ENCODE measurements at regions not wholly inside any gene's neighbourhood (a gene's known extent, or its start where the extent isn't known, plus 50 kb on each side); places are given as distances from the start of the nearest gene placed in this dataset.

DNA sequence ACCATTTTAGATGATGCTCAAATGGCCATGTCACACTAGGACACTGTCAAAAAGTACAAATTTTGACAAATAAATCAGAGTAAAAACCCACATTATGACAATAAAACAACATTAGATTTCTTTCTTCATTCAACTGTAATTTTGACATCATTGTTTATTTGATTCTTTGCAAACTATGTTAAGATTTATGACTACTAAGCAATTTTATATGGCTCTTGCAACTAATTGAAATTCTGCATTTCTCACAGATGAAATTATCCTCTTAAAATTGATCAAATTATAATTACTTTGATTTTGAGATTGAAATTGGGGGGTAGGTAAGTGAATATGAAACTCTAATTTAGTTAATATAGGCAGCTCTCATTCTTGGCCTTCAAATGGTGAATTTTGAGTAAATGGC, 59.8 kb downstream of the ATOH1 start:
- TF ChIP-seq MAFK (conservative IDR thresholded peaks at IDR 0.05 in 1 of 2, IDR thresholded peaks at IDR 0.05 in 1 of 2; ENCODE audit: low read length in 2 of 2) = peak; percentile 45 to 63; a peak in 3 of 4 replicates
- TF ChIP-seq, protein P1, sequence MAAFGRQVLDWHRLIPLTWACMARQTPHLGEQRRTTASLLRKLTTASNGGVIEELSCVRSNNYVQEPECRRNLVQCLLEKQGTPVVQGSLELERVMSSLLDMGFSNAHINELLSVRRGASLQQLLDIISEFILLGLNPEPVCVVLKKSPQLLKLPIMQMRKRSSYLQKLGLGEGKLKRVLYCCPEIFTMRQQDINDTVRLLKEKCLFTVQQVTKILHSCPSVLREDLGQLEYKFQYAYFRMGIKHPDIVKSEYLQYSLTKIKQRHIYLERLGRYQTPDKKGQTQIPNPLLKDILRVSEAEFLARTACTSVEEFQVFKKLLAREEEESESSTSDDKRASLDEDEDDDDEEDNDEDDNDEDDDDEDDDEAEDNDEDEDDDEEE (CRISPR knock-in tag; IDR thresholded peaks at IDR 0.05) = no peak
- TF ChIP-seq FOSL1 (CRISPR knock-in tag; IDR thresholded peaks at IDR 0.05; ENCODE audit: borderline replicate concordance) = no peak
- TF ChIP-seq, protein P2, sequence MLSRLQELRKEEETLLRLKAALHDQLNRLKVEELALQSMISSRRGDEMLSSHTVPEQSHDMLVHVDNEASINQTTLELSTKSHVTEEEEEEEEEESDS (CRISPR knock-in tag; IDR thresholded peaks at IDR 0.05; ENCODE audit: borderline replicate concordance) = no peak
- TF ChIP-seq MZF1 (CRISPR knock-in tag; IDR thresholded peaks at IDR 0.05; ENCODE audit: borderline replicate concordance) = no peak
- TF ChIP-seq ZMAT3 (CRISPR knock-in tag; conservative IDR thresholded peaks at IDR 0.05) = no peak
- peak; percentile 44; the same call in 1 of the 2 replicates for TF ChIP-seq MAFF (IDR thresholded peaks at IDR 0.05; ENCODE audit: low read depth, low read length)
- TF ChIP-seq ZFP36L2 (CRISPR knock-in tag; IDR thresholded peaks at IDR 0.05) = no peak
- no peaks in the 10 kb centered on the region for H3K79me2 ChIP-seq (ENCODE audit: insufficient read depth, low read length)
- H3K27me3 ChIP-seq (ENCODE audit: control insufficient read depth in 1 of 2, insufficient read depth in 2 of 2, low read length in 2 of 2) = no peaks in the 10 kb centered on the region
- DNase-seq (ENCODE audit: low spot score) (no peak), FAIRE-seq (no peak), ATAC-seq (no peak)
- H3K9ac ChIP-seq (ENCODE audit: insufficient read depth, low read depth, low read length) = no peak overlapping the region
- no peaks in the 10 kb centered on the region for H3K9me3 ChIP-seq (ENCODE audit: low read length)
- no TSS peak for BruUV-seq (replicated peaks)
- intact Hi-C loops (cut with micrococcal nuclease; ENCODE audit: unreplicated experiment) (no loop called here), in situ Hi-C loops (cut with HindIII; ENCODE audit: extremely low pct_ligation_motif_present, low pct_unique_long_range_greater_than_20kb) (no loop called here)
- ChIA-PET POLR2A (no interaction called here), CTCF (ENCODE audit: low intra/inter-chr PET ratio, low total read pairs) (no interaction called here)
- H3K4me2 ChIP-seq (ENCODE audit: low read depth, low read length) = no peak overlapping the region
- no peak overlapping the region for H2AFZ ChIP-seq (ENCODE audit: low read length)
- no peaks in the 10 kb centered on the region for H4K20me1 ChIP-seq (ENCODE audit: insufficient read depth, low read length)
- H3K27ac ChIP-seq (ENCODE audit: extremely low read length, insufficient read depth, low read length) = no peak overlapping the region
- H3K4me1 ChIP-seq (ENCODE audit: insufficient read depth, low read length) = no peaks in the 10 kb centered on the region
- no peaks in the 10 kb centered on the region for H3K36me3 ChIP-seq (replicated peaks in 1 of 2; ENCODE audit: control insufficient read depth in 1 of 2, insufficient read depth in 2 of 2, low read length in 2 of 2)
- H3K4me3 ChIP-seq (replicated peaks in 1 of 3; ENCODE audit: insufficient read depth in 1 of 3, low read depth in 2 of 3, low read length in 3 of 3) = no peak overlapping the region

DNA sequence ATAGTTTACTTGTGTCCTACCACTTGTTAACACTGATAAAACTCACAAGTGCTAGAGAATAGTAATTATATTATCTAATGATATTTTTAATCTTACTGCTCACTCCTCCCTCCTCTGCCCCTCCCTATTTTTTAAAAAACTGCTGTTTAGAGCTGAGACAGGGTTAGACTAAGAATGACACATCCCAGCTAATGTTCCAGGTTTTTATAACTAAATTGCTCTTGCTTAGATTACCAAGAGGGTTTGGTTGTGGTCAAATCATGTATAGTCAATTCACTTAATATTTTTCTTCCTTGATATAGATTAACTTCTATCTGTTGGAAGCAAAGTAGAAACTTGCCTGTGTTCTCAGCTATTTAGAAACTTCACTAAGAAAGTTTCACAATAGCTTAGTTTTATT, 60.2 kb downstream of the ATOH1 start:
- H3K27me3 ChIP-seq (ENCODE audit: control insufficient read depth in 1 of 2, insufficient read depth in 2 of 2, low read length in 2 of 2) = no peaks in the 10 kb centered on the region
- H3K9ac ChIP-seq (ENCODE audit: insufficient read depth, low read depth, low read length) = no peak overlapping the region
- H2AFZ ChIP-seq (ENCODE audit: low read length) = no peak overlapping the region
- no peaks in the 10 kb centered on the region for H4K20me1 ChIP-seq (ENCODE audit: insufficient read depth, low read length)
- in situ Hi-C loops (cut with HindIII; ENCODE audit: extremely low pct_ligation_motif_present, low pct_unique_long_range_greater_than_20kb) (no loop called here), intact Hi-C loops (cut with micrococcal nuclease; ENCODE audit: unreplicated experiment) (no loop called here)
- H3K4me3 ChIP-seq (replicated peaks in 1 of 3; ENCODE audit: insufficient read depth in 1 of 3, low read depth in 2 of 3, low read length in 3 of 3) = no peak overlapping the region
- DNase-seq (ENCODE audit: low spot score) = no peak
- FAIRE-seq = no peak
- no peaks in the 10 kb centered on the region for H3K9me3 ChIP-seq (ENCODE audit: low read length)
- TF ChIP-seq THYN1 (CRISPR knock-in tag; IDR thresholded peaks at IDR 0.05; ENCODE audit: borderline replicate concordance, low read depth) = no peak
- no peak for TF ChIP-seq ZFYVE20 (CRISPR knock-in tag; IDR thresholded peaks at IDR 0.05; ENCODE audit: borderline replicate concordance, low read depth)
- H3K4me2 ChIP-seq (ENCODE audit: low read depth, low read length) = no peak overlapping the region
- ChIA-PET CTCF (ENCODE audit: low intra/inter-chr PET ratio, low total read pairs) (no interaction called here), POLR2A (no interaction called here)
- H3K36me3 ChIP-seq (replicated peaks in 1 of 2; ENCODE audit: control insufficient read depth in 1 of 2, insufficient read depth in 2 of 2, low read length in 2 of 2) = no peaks in the 10 kb centered on the region
- H3K79me2 ChIP-seq (ENCODE audit: insufficient read depth, low read length) = no peaks in the 10 kb centered on the region
- no peaks in the 10 kb centered on the region for H3K4me1 ChIP-seq (ENCODE audit: insufficient read depth, low read length)
- BruUV-seq (replicated peaks) = no TSS peak
- no peak for ATAC-seq
- H3K27ac ChIP-seq (ENCODE audit: extremely low read length, insufficient read depth, low read length) = no peak overlapping the region

Data from HepG2 (cell line).